MM.1S (cell line): ENCODE measurements at regions not wholly inside any gene's neighbourhood (a gene's known extent, or its start where the extent isn't known, plus 50 kb on each side); places are given as distances from the start of the nearest gene placed in this dataset.

Experiments used
- DNase-seq: peaks from one replicate; pipeline ENCODE4 v3.0.0-alpha.2; 2015
- H2AFZ ChIP-seq: fragments of 300-600 bp; sonication (generic); 2 replicates; pipeline ENCODE4 v1.6.0; 2016; ENCODE audit warnings: antibody characterized with exemption, low read length
- H3F3A ChIP-seq: fragments of 300-600 bp; sonication (generic); 2 replicates; pipeline ENCODE4 v1.6.1; 2016; ENCODE audit warnings: mild to moderate bottlenecking, antibody characterized with exemption, low read length, moderate library complexity, mixed read lengths; ENCODE audit not compliant: insufficient read depth
- H3K27ac ChIP-seq: fragments of 300-600 bp; sonication (generic); 2 replicates; pipeline ENCODE4 v1.5.1; 2016; ENCODE audit warnings: mild to moderate bottlenecking, low read length
- H3K27me3 ChIP-seq: fragments of 300-600 bp; sonication (generic); replicated peaks from 2 replicates; pipeline ENCODE4 v1.6.0; 2016; ENCODE audit warnings: low read length; ENCODE audit not compliant: insufficient read depth
- H3K36me3 ChIP-seq: fragments of 300-600 bp; sonication (generic); replicated peaks from 2 replicates; pipeline ENCODE4 v1.6.1; 2016; ENCODE audit warnings: mild to moderate bottlenecking, low read length, mixed read lengths; ENCODE audit not compliant: insufficient read depth
- H3K4me1 ChIP-seq: fragments of 300-600 bp; sonication (generic); 2 replicates; pipeline ENCODE4 v1.6.1; 2016; ENCODE audit warnings: low read length, mixed read lengths
- H3K4me2 ChIP-seq: fragments of 300-600 bp; sonication (generic); 2 replicates; pipeline ENCODE4 v1.6.0; 2016; ENCODE audit warnings: low read depth, low read length
- H3K4me3 ChIP-seq: fragments of 300-600 bp; sonication (generic); 2 replicates; pipeline ENCODE4 v1.5.1; 2016; ENCODE audit warnings: low read length, mixed read lengths
- H3K79me2 ChIP-seq: fragments of 300-600 bp; sonication (generic); 2 replicates; pipeline ENCODE4 v1.6.1; 2016; ENCODE audit warnings: mixed run types, low read length, mixed read lengths
- H3K9ac ChIP-seq: fragments of 300-600 bp; sonication (generic); 2 replicates; pipeline ENCODE4 v1.6.1; 2016; ENCODE audit warnings: low read length, mixed read lengths
- H3K9me2 ChIP-seq: fragments of 300-600 bp; sonication (generic); replicated peaks from 2 replicates; pipeline ENCODE4 v1.6.1; 2016; ENCODE audit warnings: mild to moderate bottlenecking, low read length, mixed read lengths; ENCODE audit not compliant: insufficient read depth
- H3K9me3 ChIP-seq: fragments of 300-600 bp; sonication (generic); replicated peaks from 2 replicates; pipeline ENCODE4 v1.6.1; 2016; ENCODE audit warnings: mild to moderate bottlenecking, low read length, mixed read lengths; ENCODE audit not compliant: insufficient read depth
- H4K20me1 ChIP-seq: fragments of 300-600 bp; sonication (generic); 2 replicates; pipeline ENCODE4 v1.6.1; 2016; ENCODE audit warnings: mild to moderate bottlenecking, low read length, moderate library complexity, mixed read lengths; ENCODE audit not compliant: insufficient read depth
- EZH2 ChIP-seq: fragments of 300-600 bp; sonication (generic); optimal IDR thresholded peaks from 2 replicates; pipeline ENCODE3; 2017; ENCODE audit warnings: low read depth, mild to moderate bottlenecking, antibody characterized with exemption, low read length, mixed read lengths
- EZH2phosphoT487 ChIP-seq: fragments of 300-600 bp; sonication (generic); IDR thresholded peaks from 2 replicates; pipeline ENCODE4 v1.6.1; 2018; ENCODE audit warnings: antibody characterized with exemption, low read length
- TF ChIP-seq, protein P1 (sequence below): fragments of 300-600 bp; sonication (generic); IDR thresholded peaks from 2 replicates; pipeline ENCODE4 v1.5.1; 2016; ENCODE audit warnings: antibody characterized with exemption, low read length, mixed read lengths

GRCh38 chr18:25842665-25843064 is 247.7 kb downstream of the SS18 start:
- Histone ChIP-seq H3K27me3 (no peaks in the 10 kb centered on the region), H3K9ac (no peak overlapping the region), H4K20me1 (no peaks in the 10 kb centered on the region), H3K79me2 (no peaks in the 10 kb centered on the region), H3K9me3 (no peaks in the 10 kb centered on the region), H3K4me1 (no peaks in the 10 kb centered on the region), H3K27ac (no peak overlapping the region), H3F3A (no peaks in the 10 kb centered on the region), H3K9me2 (no peaks in the 10 kb centered on the region), H2AFZ (no peak overlapping the region), H3K36me3 (no peaks in the 10 kb centered on the region), H3K4me2 (no peak overlapping the region), H3K4me3 (no peak overlapping the region)
- TF ChIP-seq EZH2 (no peak), EZH2phosphoT487 (no peak)
- TF ChIP-seq, protein P1, sequence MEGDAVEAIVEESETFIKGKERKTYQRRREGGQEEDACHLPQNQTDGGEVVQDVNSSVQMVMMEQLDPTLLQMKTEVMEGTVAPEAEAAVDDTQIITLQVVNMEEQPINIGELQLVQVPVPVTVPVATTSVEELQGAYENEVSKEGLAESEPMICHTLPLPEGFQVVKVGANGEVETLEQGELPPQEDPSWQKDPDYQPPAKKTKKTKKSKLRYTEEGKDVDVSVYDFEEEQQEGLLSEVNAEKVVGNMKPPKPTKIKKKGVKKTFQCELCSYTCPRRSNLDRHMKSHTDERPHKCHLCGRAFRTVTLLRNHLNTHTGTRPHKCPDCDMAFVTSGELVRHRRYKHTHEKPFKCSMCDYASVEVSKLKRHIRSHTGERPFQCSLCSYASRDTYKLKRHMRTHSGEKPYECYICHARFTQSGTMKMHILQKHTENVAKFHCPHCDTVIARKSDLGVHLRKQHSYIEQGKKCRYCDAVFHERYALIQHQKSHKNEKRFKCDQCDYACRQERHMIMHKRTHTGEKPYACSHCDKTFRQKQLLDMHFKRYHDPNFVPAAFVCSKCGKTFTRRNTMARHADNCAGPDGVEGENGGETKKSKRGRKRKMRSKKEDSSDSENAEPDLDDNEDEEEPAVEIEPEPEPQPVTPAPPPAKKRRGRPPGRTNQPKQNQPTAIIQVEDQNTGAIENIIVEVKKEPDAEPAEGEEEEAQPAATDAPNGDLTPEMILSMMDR, result no peak
- no peak for DNase-seq

DNA sequence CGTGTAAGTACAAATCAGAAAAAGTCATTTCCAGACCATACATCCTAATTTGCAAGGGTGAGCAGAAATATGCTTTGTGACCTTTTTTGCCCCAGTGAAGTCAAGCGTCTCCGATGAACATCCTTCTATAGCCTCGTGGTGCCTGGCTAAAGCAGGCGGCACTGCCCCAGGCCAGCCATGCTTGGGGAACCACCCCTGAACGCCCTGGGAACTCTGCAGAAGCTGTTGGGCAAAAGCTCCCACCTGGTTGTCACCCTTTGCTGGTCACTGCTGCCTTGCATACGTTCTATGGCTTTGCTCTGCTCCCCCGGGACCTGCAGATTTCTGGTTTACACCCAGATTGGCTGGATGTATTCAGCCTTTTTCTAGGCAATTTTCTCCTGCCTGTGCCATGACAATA is 256.4 kb downstream of the SS18 start:
- no peak overlapping the region for H3K4me3 ChIP-seq
- no peaks in the 10 kb centered on the region for H3K36me3 ChIP-seq
- no peak overlapping the region for H3K4me2 ChIP-seq
- H2AFZ ChIP-seq, result no peak overlapping the region
- no peak overlapping the region for H3K9ac ChIP-seq
- no peaks in the 10 kb centered on the region for H3K9me3 ChIP-seq
- H3K27me3 ChIP-seq, result no peaks in the 10 kb centered on the region
- no peaks in the 10 kb centered on the region for H4K20me1 ChIP-seq
- no peaks in the 10 kb centered on the region for H3K4me1 ChIP-seq
- TF ChIP-seq EZH2phosphoT487 (no peak), EZH2 (no peak)
- TF ChIP-seq, protein P1, result no peak
- DNase-seq, result no peak
- no peaks in the 10 kb centered on the region for H3K79me2 ChIP-seq
- H3K9me2 ChIP-seq, result no peaks in the 10 kb centered on the region
- H3K27ac ChIP-seq, result no peak overlapping the region
- H3F3A ChIP-seq, result no peaks in the 10 kb centered on the region

DNA sequence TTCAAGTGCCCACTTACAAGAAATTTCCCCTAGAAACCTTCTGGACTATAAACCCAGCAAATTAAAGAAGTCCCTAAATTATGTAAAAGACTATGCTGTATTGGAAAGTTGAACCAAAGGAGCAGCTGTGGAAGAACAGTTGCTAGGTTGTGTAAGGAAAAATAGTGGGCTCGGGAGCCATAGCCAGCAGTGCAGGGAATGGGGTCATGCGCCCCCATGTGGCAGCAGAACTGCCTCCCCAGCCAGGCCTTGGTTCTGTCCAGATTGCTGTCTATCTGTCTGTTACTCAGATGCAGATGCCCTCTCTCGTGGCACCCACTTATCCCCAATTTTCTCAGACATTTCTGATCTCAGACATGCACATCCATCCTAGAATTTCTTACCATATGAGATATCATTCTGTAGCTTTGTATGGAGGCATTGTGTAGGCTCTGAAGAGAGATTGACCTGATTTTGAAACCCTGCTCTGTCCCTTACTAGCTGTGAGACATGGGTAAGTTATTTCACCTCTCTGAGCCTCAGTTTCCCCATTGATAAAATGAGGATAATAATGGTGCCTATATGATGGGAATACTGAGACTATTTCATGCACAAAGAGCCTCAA is 258.3 kb downstream of the SS18 start:
- H4K20me1 ChIP-seq, result no peaks in the 10 kb centered on the region
- no peaks in the 10 kb centered on the region for H3K4me1 ChIP-seq
- no peak overlapping the region for H3K9ac ChIP-seq
- H3K36me3 ChIP-seq, result no peaks in the 10 kb centered on the region
- no peaks in the 10 kb centered on the region for H3K9me3 ChIP-seq
- no peak overlapping the region for H2AFZ ChIP-seq
- H3K79me2 ChIP-seq, result no peaks in the 10 kb centered on the region
- peak; percentile 43 for DNase-seq
- H3F3A ChIP-seq, result no peaks in the 10 kb centered on the region
- no peak overlapping the region for H3K4me3 ChIP-seq
- no peak overlapping the region for H3K27ac ChIP-seq
- no peaks in the 10 kb centered on the region for H3K9me2 ChIP-seq
- no peaks in the 10 kb centered on the region for H3K27me3 ChIP-seq
- H3K4me2 ChIP-seq, result no peak overlapping the region
- TF ChIP-seq EZH2 (no peak), EZH2phosphoT487 (no peak)
- TF ChIP-seq, protein P1, result peak; percentile 85
